ENCODE measurements at regions not wholly inside any gene's neighbourhood (a gene's known extent, or its start where the extent isn't known, plus 50 kb on each side); places are given as distances from the start of the nearest gene placed in this dataset.
A peak's percentile ranks its signal among the peaks of the same experiment; 100 is the strongest.

- Histone ChIP-seq H3K4ac (ENCODE audit: low read depth, low read length) (no peak overlapping the region), H3K79me2 (ENCODE audit: control insufficient read depth, insufficient read depth, low read length) (no peaks in the 10 kb centered on the region), H3K23ac (ENCODE audit: low read length) (no peak overlapping the region), H4K5ac (ENCODE audit: low read length) (no peak overlapping the region), H2AK5ac (ENCODE audit: low read length) (no peak overlapping the region), H3K4me3 (ENCODE audit: low read length) (no peak overlapping the region), H3K27ac (ENCODE audit: low read depth, low read length) (peak overlapping the region; percentile 22), H3K18ac (ENCODE audit: low read length) (peak overlapping the region; percentile 33), H4K8ac (ENCODE audit: low read depth, low read length) (no peak overlapping the region), H3K36me3 (ENCODE audit: control insufficient read depth, insufficient read depth, low read length) (no peaks in the 10 kb centered on the region), H2BK15ac (replicated peaks; ENCODE audit: low read depth) (no peak overlapping the region), H3K9ac (ENCODE audit: low read length) (no peak overlapping the region), H2BK120ac (ENCODE audit: low read depth, low read length) (no peak overlapping the region), H3K27me3 (ENCODE audit: insufficient read depth, low read length, poor library complexity) (no peaks in the 10 kb centered on the region), H2BK5ac (ENCODE audit: low read length) (no peak overlapping the region), H3K4me2 (ENCODE audit: low read length) (no peak overlapping the region), H3K56ac (ENCODE audit: low read length) (no peak overlapping the region), H3K79me1 (ENCODE audit: low read length) (peaks cover 5% of the 10 kb centered on the region), H3K4me1 (ENCODE audit: control insufficient read depth, low read depth, low read length) (peaks cover 17% of the 10 kb centered on the region)
- WGBS (ENCODE audit: extremely low coverage, insufficient coverage, low lambda C conversion rate), result no CpG with 5 or more reads among the region's 8 CpGs
- DNase-seq, result peak; percentile 59
Observed at GRCh38 chr11:8766043-8766987, 83.7 kb downstream of the RPL27A start.

- no peak overlapping the region for H4K8ac ChIP-seq (ENCODE audit: low read depth, low read length)
- no peak overlapping the region for H3K4me3 ChIP-seq (ENCODE audit: low read length)
- H3K18ac ChIP-seq (ENCODE audit: low read length), result no peak overlapping the region
- H3K4me2 ChIP-seq (ENCODE audit: low read length), result no peak overlapping the region
- peak; percentile 21 for DNase-seq
- peak overlapping the region; percentile 8 for H3K9ac ChIP-seq (ENCODE audit: low read length)
- no peaks in the 10 kb centered on the region for H3K27me3 ChIP-seq (ENCODE audit: insufficient read depth, low read length, poor library complexity)
- no peak overlapping the region for H2BK15ac ChIP-seq (replicated peaks; ENCODE audit: low read depth)
- WGBS (ENCODE audit: extremely low coverage, insufficient coverage, low lambda C conversion rate), result no CpG with 5 or more reads among the region's 7 CpGs
- no peak overlapping the region for H3K56ac ChIP-seq (ENCODE audit: low read length)
- peak overlapping the region; percentile 43 for H2BK5ac ChIP-seq (ENCODE audit: low read length)
- H3K4me1 ChIP-seq (ENCODE audit: control insufficient read depth, low read depth, low read length), result peaks cover 17% of the 10 kb centered on the region
- H3K36me3 ChIP-seq (ENCODE audit: control insufficient read depth, insufficient read depth, low read length), result no peaks in the 10 kb centered on the region
- no peak overlapping the region for H3K27ac ChIP-seq (ENCODE audit: low read depth, low read length)
- H3K79me1 ChIP-seq (ENCODE audit: low read length), result peaks cover 4% of the 10 kb centered on the region
- H3K79me2 ChIP-seq (ENCODE audit: control insufficient read depth, insufficient read depth, low read length), result no peaks in the 10 kb centered on the region
- H3K23ac ChIP-seq (ENCODE audit: low read length), result peak overlapping the region; percentile 31
- no peak overlapping the region for H3K4ac ChIP-seq (ENCODE audit: low read depth, low read length)
- no peak overlapping the region for H2AK5ac ChIP-seq (ENCODE audit: low read length)
- H2BK120ac ChIP-seq (ENCODE audit: low read depth, low read length), result no peak overlapping the region
- H4K5ac ChIP-seq (ENCODE audit: low read length), result no peak overlapping the region
Observed at GRCh38 chr11:8766988-8767374, 84.4 kb downstream of the RPL27A start.

GRCh38 chr11:8767466-8768142 is 85.0 kb downstream of the RPL27A start:
- H2BK5ac ChIP-seq (ENCODE audit: low read length), result no peak overlapping the region
- H3K27ac ChIP-seq (ENCODE audit: low read depth, low read length), result no peak overlapping the region
- H2BK15ac ChIP-seq (replicated peaks; ENCODE audit: low read depth), result peak overlapping the region; percentile 13
- peaks cover 4% of the 10 kb centered on the region for H3K79me1 ChIP-seq (ENCODE audit: low read length)
- no peak overlapping the region for H4K5ac ChIP-seq (ENCODE audit: low read length)
- DNase-seq, result peak; percentile 76
- H3K4me2 ChIP-seq (ENCODE audit: low read length), result no peak overlapping the region
- H3K9ac ChIP-seq (ENCODE audit: low read length), result no peak overlapping the region
- H3K4ac ChIP-seq (ENCODE audit: low read depth, low read length), result no peak overlapping the region
- no CpG with 5 or more reads among the region's 9 CpGs for WGBS (ENCODE audit: extremely low coverage, insufficient coverage, low lambda C conversion rate)
- H3K79me2 ChIP-seq (ENCODE audit: control insufficient read depth, insufficient read depth, low read length), result no peaks in the 10 kb centered on the region
- no peak overlapping the region for H2BK120ac ChIP-seq (ENCODE audit: low read depth, low read length)
- no peak overlapping the region for H3K23ac ChIP-seq (ENCODE audit: low read length)
- H3K4me1 ChIP-seq (ENCODE audit: control insufficient read depth, low read depth, low read length), result peaks cover 17% of the 10 kb centered on the region
- no peaks in the 10 kb centered on the region for H3K36me3 ChIP-seq (ENCODE audit: control insufficient read depth, insufficient read depth, low read length)
- H4K8ac ChIP-seq (ENCODE audit: low read depth, low read length), result no peak overlapping the region
- H3K18ac ChIP-seq (ENCODE audit: low read length), result no peak overlapping the region
- no peak overlapping the region for H3K4me3 ChIP-seq (ENCODE audit: low read length)
- no peak overlapping the region for H3K56ac ChIP-seq (ENCODE audit: low read length)
- H3K27me3 ChIP-seq (ENCODE audit: insufficient read depth, low read length, poor library complexity), result no peaks in the 10 kb centered on the region
- peak overlapping the region; percentile 46 for H2AK5ac ChIP-seq (ENCODE audit: low read length)

- Histone ChIP-seq H4K8ac (ENCODE audit: low read depth, low read length) (no peak overlapping the region), H2AK5ac (ENCODE audit: low read length) (no peak overlapping the region), H2BK5ac (ENCODE audit: low read length) (no peak overlapping the region), H3K79me2 (ENCODE audit: control insufficient read depth, insufficient read depth, low read length) (no peaks in the 10 kb centered on the region), H3K4me1 (ENCODE audit: control insufficient read depth, low read depth, low read length) (peaks cover 17% of the 10 kb centered on the region), H2BK120ac (ENCODE audit: low read depth, low read length) (no peak overlapping the region), H3K56ac (ENCODE audit: low read length) (peak overlapping the region; percentile 10), H2BK15ac (replicated peaks; ENCODE audit: low read depth) (no peak overlapping the region), H3K9ac (ENCODE audit: low read length) (no peak overlapping the region), H4K5ac (ENCODE audit: low read length) (no peak overlapping the region), H3K27me3 (ENCODE audit: insufficient read depth, low read length, poor library complexity) (no peaks in the 10 kb centered on the region), H3K27ac (ENCODE audit: low read depth, low read length) (no peak overlapping the region), H3K79me1 (ENCODE audit: low read length) (peaks cover 4% of the 10 kb centered on the region), H3K36me3 (ENCODE audit: control insufficient read depth, insufficient read depth, low read length) (no peaks in the 10 kb centered on the region), H3K18ac (ENCODE audit: low read length) (no peak overlapping the region), H3K4me2 (ENCODE audit: low read length) (no peak overlapping the region), H3K4ac (ENCODE audit: low read depth, low read length) (no peak overlapping the region), H3K23ac (ENCODE audit: low read length) (no peak overlapping the region), H3K4me3 (ENCODE audit: low read length) (no peak overlapping the region)
- peak; percentile 80 for DNase-seq
- WGBS (ENCODE audit: extremely low coverage, insufficient coverage, low lambda C conversion rate), result no CpG with 5 or more reads among the region's 3 CpGs
Observed at GRCh38 chr11:8768625-8769333, 86.2 kb downstream of the RPL27A start.

GRCh38 chr11:8772571-8773519 is 90.3 kb downstream of the RPL27A start:
- no CpG with 5 or more reads among the region's 9 CpGs for WGBS (ENCODE audit: extremely low coverage, insufficient coverage, low lambda C conversion rate)
- H3K27ac ChIP-seq (ENCODE audit: low read depth, low read length), result no peak overlapping the region
- peaks cover 3% of the 10 kb centered on the region for H3K79me1 ChIP-seq (ENCODE audit: low read length)

More at GRCh38 chr11:8772571-8773519, 90.3 kb downstream of the RPL27A start:
- no peak overlapping the region for H2BK120ac ChIP-seq (ENCODE audit: low read depth, low read length)
- H4K5ac ChIP-seq (ENCODE audit: low read length), result no peak overlapping the region
- no peak overlapping the region for H2BK5ac ChIP-seq (ENCODE audit: low read length)
- H3K79me2 ChIP-seq (ENCODE audit: control insufficient read depth, insufficient read depth, low read length), result no peaks in the 10 kb centered on the region
- no peak overlapping the region for H4K8ac ChIP-seq (ENCODE audit: low read depth, low read length)
- DNase-seq, result no peak
- peaks cover under 1% of the 10 kb centered on the region for H3K4me1 ChIP-seq (ENCODE audit: control insufficient read depth, low read depth, low read length)
- no peak overlapping the region for H3K23ac ChIP-seq (ENCODE audit: low read length)
- no peak overlapping the region for H3K4me2 ChIP-seq (ENCODE audit: low read length)
- no peak overlapping the region for H3K4ac ChIP-seq (ENCODE audit: low read depth, low read length)
- H3K56ac ChIP-seq (ENCODE audit: low read length), result no peak overlapping the region
- no peak overlapping the region for H3K4me3 ChIP-seq (ENCODE audit: low read length)
- H2BK15ac ChIP-seq (replicated peaks; ENCODE audit: low read depth), result no peak overlapping the region
- H3K9ac ChIP-seq (ENCODE audit: low read length), result no peak overlapping the region
- no peak overlapping the region for H3K18ac ChIP-seq (ENCODE audit: low read length)
- no peaks in the 10 kb centered on the region for H3K27me3 ChIP-seq (ENCODE audit: insufficient read depth, low read length, poor library complexity)
- no peaks in the 10 kb centered on the region for H3K36me3 ChIP-seq (ENCODE audit: control insufficient read depth, insufficient read depth, low read length)
- no peak overlapping the region for H2AK5ac ChIP-seq (ENCODE audit: low read length)
